GM12878 (cell line): ENCODE measurements at regions not wholly inside any gene's neighbourhood (a gene's known extent, or its start where the extent isn't known, plus 50 kb on each side); places are given as distances from the start of the nearest gene placed in this dataset.

Experiments
- EP300 ChIP-seq, 2 experiments: fragments of 150-350 bp in 1 of 2; IDR thresholded peaks; 2 replicates each; pipeline ENCODE4 v1.6.1; 2011 to 2012; ENCODE audit warnings: low read depth in 2 of 2, low read length in 2 of 2, borderline replicate concordance in 1 of 2, improper control_type of control experiment in 1 of 2, inconsistent platforms in 1 of 2; ENCODE audit not compliant: control insufficient read depth in 1 of 2
- KDM1A ChIP-seq: fragments of 200-600 bp; sonication (generic); IDR thresholded peaks from 2 replicates; pipeline ENCODE4 v1.6.1; 2016; ENCODE audit warnings: borderline replicate concordance
- MXI1 ChIP-seq: fragments of 150-350 bp; IDR thresholded peaks from 2 replicates; pipeline ENCODE4 v1.6.1; 2011; ENCODE audit warnings: low read depth, mild to moderate bottlenecking, inconsistent platforms, low read length, improper control_type of control experiment
- NFIC ChIP-seq: IDR thresholded peaks from 2 replicates; pipeline ENCODE4 v1.6.1; 2012; ENCODE audit warnings: low read depth, mild to moderate bottlenecking, inconsistent platforms, low read length, moderate library complexity
- POLR2A ChIP-seq: IDR thresholded peaks from 2 replicates; pipeline ENCODE4 v1.6.1; 2011; ENCODE audit warnings: low read depth, mild to moderate bottlenecking, low read length
- SIX5 ChIP-seq: IDR thresholded peaks from 2 replicates; pipeline ENCODE4 v1.6.1; 2011; ENCODE audit warnings: mild to moderate bottlenecking, low read depth, low read length, moderate library complexity; ENCODE audit not compliant: severe bottlenecking

GRCh38 chr14:43157661-43158060 lies 1349.4 kb downstream of the FSCB start:
- TF ChIP-seq MXI1 (no peak), POLR2A (no peak), EP300 (IDR thresholded peaks at IDR 0.05; ENCODE audit: borderline replicate concordance in 1 of 2, control insufficient read depth in 1 of 2, low read depth in 2 of 2, low read length in 2 of 2) (no peak), SIX5 (no peak), KDM1A (no peak), NFIC (no peak)
